ENCODE measurements at regions not wholly inside any gene's neighbourhood (a gene's known extent, or its start where the extent isn't known, plus 50 kb on each side); places are given as distances from the start of the nearest gene placed in this dataset.

GRCh38 chr3:89685731-89686130 lies 578.3 kb downstream of the EPHA3 start:
- TF ChIP-seq, protein P1, sequence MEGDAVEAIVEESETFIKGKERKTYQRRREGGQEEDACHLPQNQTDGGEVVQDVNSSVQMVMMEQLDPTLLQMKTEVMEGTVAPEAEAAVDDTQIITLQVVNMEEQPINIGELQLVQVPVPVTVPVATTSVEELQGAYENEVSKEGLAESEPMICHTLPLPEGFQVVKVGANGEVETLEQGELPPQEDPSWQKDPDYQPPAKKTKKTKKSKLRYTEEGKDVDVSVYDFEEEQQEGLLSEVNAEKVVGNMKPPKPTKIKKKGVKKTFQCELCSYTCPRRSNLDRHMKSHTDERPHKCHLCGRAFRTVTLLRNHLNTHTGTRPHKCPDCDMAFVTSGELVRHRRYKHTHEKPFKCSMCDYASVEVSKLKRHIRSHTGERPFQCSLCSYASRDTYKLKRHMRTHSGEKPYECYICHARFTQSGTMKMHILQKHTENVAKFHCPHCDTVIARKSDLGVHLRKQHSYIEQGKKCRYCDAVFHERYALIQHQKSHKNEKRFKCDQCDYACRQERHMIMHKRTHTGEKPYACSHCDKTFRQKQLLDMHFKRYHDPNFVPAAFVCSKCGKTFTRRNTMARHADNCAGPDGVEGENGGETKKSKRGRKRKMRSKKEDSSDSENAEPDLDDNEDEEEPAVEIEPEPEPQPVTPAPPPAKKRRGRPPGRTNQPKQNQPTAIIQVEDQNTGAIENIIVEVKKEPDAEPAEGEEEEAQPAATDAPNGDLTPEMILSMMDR (IDR thresholded peaks at IDR 0.05), result no peak
- TF ChIP-seq POLR2A (IDR thresholded peaks at IDR 0.05), result no peak
